HT1080 (cell line): ENCODE measurements at regions not wholly inside any gene's neighbourhood (a gene's known extent, or its start where the extent isn't known, plus 50 kb on each side); places are given as distances from the start of the nearest gene placed in this dataset.

ENCODE experiments used
- DNase-seq: peaks from one replicate; pipeline ENCODE4 v3.0.0-alpha.2; 2015; ENCODE audit warnings: low read depth

DNA sequence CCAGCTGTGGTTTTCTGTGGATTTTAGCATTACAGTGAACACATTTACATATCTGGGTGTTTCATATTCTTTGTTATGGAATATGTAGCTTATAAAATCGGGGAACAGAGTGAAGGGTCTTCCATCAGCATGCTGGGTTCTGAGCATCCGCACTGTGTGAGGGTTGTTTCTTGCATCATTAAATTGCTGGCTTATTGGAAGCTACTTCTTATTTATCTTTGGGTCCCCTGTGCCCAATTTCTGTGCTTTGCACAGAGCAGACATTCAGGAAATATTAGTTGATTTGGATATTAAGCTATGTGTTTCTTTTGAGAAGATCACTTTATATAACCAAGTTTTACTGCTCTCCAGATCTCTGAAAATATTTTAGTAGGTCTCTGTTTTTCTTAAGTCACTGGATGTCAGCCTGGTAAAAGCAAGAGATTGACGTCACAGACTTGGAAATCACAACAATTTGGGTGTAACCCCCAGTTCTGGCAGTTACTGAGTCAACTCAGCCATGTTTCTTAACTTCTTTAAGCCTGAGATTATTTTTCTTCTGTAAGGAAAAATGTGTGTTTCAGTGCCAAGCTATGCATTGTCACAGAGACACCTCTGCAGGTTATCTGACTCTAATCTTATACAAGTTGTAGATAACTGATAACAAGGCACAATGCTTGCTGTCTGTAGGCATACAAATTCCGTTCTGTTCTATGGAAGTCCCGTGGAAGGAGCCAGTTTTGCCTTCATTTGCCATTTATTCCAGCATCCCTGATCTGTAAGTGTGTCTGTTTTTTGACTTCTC is 258.3 kb upstream of the KAZN start:
- DNase-seq = no peak

- DNase-seq = no peak
Observed at GRCh38 chr1:14341147-14341546, 257.3 kb upstream of the KAZN start.

- DNase-seq = peak; percentile 64
Observed at GRCh38 chr1:14345946-14346550, 252.4 kb upstream of the KAZN start.

DNA sequence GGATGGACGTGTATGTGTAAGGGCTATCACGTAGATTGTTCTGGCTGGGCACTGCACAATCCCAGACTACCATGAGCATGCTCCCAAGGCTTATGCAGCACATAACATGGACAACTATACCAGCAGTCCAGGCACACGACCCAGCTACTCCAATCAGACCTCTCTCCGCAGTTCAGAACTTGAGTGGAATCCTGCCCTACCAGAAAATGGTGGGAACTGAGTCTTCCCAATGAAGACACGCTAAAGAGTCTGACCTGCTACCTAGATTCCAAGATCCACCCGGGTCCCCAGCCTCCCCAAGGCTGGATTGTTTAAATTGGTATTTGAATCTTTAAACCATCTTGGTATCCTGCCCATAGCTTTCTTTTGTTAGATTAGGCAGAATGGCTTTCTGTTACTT is 251.3 kb upstream of the KAZN start:
- DNase-seq = no peak

DNA sequence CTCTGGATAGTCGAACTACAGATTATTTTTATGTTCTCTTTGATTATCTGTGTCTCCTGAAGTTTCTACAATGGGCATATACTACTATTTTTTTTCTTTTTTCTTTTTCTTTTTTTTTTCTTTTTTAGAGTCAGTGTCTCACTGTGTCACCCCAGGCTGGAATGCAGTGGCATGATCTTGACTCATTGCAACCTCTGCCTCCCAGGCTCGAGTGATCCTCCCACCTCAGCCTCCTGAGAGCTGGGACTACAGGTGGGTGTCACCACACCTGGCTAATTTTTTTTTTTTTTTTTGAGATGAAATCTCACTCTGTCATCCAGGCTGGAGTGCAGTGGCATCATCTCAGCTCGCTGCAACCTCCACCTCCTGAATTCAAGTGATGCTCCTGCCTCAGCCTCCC is 250.7 kb upstream of the KAZN start:
- no peak for DNase-seq

- DNase-seq = no peak
Observed at GRCh38 chr1:14350197-14350596, 248.3 kb upstream of the KAZN start.

DNA sequence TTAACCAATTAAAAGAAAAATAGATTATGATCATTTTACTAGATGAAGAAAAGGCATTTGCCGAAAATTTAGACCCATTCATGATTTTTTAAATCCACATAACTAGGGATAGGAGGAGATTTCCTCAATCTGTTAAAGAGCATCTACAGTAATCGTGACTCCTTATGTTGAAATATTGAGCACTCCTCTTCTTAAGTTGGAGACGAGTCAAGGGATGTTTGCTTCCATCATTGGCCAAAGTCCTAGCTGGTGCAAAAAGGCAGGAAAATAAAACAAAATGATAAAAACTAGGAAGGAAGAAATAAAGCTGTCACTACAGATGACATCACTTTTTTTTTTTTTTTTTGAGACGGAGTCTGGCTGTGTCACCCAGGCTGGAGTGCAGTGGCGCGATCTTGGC is 245.6 kb upstream of the KAZN start:
- DNase-seq = no peak

DNA sequence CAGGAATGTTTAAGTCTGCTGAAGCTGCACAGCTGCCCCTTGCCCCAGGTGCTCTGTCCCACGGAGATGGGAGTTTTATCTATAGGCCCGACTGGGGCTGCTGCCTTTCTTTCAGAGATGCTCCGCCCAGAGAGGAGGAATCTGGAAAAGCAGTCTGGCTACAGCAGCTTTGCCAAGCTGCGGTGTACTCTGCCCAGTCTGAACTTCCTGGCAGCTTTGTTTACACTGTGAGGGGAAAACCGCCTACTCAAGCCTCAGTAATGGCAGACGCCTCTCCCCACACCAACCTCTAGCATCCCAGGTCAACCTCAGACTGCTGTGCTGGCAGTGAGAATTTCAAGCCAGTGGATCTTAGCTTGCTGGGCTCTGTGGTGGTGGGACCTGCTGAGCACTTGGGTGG is 237.5 kb upstream of the KAZN start:
- peak; percentile 21 for DNase-seq

GRCh38 chr1:14362331-14362730 is 236.2 kb upstream of the KAZN start:
- no peak for DNase-seq

GRCh38 chr1:14363036-14363590 is 235.4 kb upstream of the KAZN start:
- no peak for DNase-seq

GRCh38 chr1:14363707-14364413 is 234.6 kb upstream of the KAZN start:
- no peak for DNase-seq

DNA sequence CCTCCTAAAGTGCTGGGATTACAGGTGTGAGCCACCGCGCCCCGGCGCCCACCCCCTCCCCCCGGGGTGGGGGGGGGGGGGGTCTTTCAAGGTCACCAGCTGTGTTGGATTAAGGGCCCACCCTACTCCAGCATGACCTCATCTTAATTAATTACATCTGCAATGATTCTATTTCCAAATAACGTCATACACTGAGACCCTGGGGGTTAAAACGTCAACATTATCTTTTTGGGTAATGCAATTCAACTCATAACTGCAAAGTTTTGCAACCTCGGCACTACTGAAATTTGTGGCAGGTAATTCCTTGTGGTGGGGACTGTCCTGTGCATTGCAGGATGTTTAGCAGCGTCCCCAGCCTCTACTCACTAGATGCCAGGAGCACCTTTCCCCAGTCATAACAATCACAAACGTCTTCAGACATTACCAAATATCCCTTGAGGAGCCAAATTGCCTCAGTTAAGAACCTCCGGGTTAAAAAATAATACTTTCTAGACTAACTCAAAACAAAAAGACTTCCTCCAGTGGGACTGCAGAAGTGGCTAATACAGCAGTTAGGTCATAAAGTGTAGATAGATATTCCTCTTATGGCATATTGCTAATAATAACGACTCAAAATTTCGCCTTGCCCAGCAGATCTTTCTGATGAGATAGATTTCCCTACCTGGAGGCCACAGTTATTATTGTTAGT is 233.0 kb upstream of the KAZN start:
- DNase-seq = no peak

GRCh38 chr1:14366091-14367018 is 232.1 kb upstream of the KAZN start:
- no peak for DNase-seq

- DNase-seq = no peak
Observed at GRCh38 chr1:14367451-14367850, 231.0 kb upstream of the KAZN start.

DNA sequence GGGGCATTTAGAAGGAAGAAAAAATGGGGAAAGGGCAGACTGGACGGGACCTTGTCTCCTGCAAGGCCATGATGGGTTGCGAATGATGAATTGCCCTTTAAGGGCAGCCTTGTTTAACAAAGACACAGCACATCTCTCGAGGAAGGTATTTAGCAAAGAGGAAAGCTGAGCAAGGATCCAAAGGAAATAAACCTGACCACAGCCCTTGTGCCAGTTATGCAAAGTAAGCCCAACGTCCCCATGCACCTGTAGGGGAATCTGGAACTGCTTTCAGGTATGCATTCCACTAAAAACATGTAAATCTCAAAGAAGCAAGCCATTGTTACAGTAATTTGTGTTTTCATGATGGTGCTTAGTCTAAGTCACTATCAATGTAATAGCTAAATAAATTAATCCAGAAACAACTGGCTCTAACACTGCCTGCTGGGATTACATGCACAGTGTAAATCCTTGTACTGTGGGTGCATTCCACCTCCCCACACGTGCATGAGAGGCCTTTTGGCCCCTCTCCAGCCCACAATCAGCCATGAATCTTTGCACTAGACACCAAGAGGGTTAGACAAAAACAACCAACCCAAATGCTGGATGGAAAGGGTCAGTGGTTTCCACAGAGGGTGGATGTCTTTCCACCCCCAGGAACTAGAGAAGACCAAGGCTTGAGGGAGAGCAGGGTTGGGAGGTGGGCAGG is 228.8 kb upstream of the KAZN start:
- no peak for DNase-seq

- DNase-seq = no peak
Observed at GRCh38 chr1:14371771-14372497, 226.6 kb upstream of the KAZN start.

GRCh38 chr1:14372526-14372925 is 226.0 kb upstream of the KAZN start:
- no peak for DNase-seq

DNA sequence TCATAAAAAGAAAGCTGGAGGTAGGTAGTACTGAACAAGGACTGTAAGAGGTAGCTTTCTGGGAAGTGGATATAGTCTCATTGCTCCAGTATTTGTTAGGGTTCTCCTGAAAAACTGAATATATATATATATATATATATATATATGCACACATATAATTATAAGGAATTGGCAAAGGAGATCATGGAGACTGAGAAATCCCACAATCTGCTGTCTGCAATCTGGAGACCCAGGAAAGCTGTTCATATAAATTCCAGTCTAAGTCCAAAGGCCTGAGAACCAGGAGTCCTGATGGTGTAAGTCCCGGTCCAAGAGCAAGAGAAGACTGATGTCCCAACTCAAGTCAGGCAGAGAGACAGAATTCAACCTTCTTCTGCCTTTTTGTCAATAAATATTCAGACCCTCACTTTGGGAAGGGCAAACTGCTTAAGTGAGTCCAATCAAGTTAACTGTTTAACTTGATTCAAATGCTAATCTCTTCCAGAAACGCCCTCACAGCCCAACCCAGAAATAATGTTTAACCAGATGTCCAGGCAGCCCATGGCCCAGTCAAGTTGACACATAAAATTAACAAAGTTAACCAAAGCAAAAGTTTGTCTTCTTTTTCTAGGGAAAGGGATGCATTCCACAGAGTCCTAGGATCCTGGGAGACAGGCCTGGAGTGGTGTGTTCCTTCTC is 225.3 kb upstream of the KAZN start:
- DNase-seq = no peak

GRCh38 chr1:14375226-14375625 is 223.3 kb upstream of the KAZN start:
- no peak for DNase-seq
